ENCODE measurements at regions not wholly inside any gene's neighbourhood (a gene's known extent, or its start where the extent isn't known, plus 50 kb on each side); places are given as distances from the start of the nearest gene placed in this dataset.

DNA sequence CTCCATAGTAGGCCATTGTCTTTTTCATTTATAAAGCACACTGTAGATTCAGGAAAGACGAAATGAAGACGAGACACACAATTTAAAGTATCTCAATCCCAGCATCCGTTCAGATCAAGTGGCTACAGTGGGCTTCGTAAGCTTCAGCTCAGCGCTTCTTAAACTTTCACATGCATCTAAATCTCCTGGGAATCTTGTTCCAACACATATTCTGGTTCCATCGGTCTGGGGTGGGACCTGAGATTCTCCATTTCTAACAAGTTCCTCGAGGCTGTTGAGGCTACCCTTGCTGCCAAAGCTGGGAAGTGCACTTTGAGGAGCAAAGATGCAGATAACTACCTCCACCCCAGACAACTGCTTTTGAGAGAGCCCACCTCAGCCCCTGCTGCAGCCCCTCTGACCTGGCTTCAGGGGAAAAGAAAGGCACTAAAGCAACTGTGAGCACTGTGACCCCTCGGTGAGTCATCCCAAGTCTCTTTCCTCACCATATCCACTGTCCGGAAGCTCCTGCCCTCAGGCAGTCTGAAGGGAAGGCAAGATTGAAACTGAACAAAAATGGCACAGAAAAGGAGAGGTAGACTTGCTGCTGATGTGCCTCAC, 201.1 kb upstream of the FBXO11 start (continued):
- TF ChIP-seq DR1 (CRISPR knock-in tag; IDR thresholded peaks at IDR 0.05) (no peak), ZNF549 (CRISPR knock-in tag; IDR thresholded peaks at IDR 0.05) (no peak), HNRNPK (IDR thresholded peaks at IDR 0.05; ENCODE audit: low read depth, low read length, poor library complexity, severe bottlenecking) (no peak), STAT5B (CRISPR knock-in tag; IDR thresholded peaks at IDR 0.05) (no peak), ESRRA (CRISPR knock-in tag; IDR thresholded peaks at IDR 0.05; ENCODE audit: low read depth) (no peak), ZSCAN9 (CRISPR knock-in tag; IDR thresholded peaks at IDR 0.05; ENCODE audit: borderline replicate concordance) (no peak), SRSF9 (IDR thresholded peaks at IDR 0.05; ENCODE audit: borderline replicate concordance, insufficient read depth, low read depth, low read length, poor library complexity, severe bottlenecking) (no peak), ZMYM2 (CRISPR knock-in tag; IDR thresholded peaks at IDR 0.05) (no peak), KDM2A (CRISPR knock-in tag; IDR thresholded peaks at IDR 0.05; ENCODE audit: borderline replicate concordance, low read depth) (no peak), E2F2 (CRISPR knock-in tag; IDR thresholded peaks at IDR 0.05; ENCODE audit: borderline replicate concordance) (0 out of 2 replicates have a peak, but pooled peaks have one; percentile 37), ATF3 (CRISPR knock-in tag; IDR thresholded peaks at IDR 0.05) (peak; percentile 76; the same call in 1 of the 2 replicates), AFF4 (CRISPR knock-in tag; IDR thresholded peaks at IDR 0.05) (no peak), ZNF589 (CRISPR knock-in tag; conservative IDR thresholded peaks at IDR 0.05) (no peak), BORCS8-MEF2B (CRISPR knock-in tag; IDR thresholded peaks at IDR 0.05) (no peak), HMG20B (CRISPR knock-in tag; conservative IDR thresholded peaks at IDR 0.05) (no peak), ZSCAN21 (CRISPR knock-in tag; IDR thresholded peaks at IDR 0.05; ENCODE audit: borderline replicate concordance) (no peak), ZNF343 (CRISPR knock-in tag; IDR thresholded peaks at IDR 0.05) (no peak)
- TF ChIP-seq, protein P1, sequence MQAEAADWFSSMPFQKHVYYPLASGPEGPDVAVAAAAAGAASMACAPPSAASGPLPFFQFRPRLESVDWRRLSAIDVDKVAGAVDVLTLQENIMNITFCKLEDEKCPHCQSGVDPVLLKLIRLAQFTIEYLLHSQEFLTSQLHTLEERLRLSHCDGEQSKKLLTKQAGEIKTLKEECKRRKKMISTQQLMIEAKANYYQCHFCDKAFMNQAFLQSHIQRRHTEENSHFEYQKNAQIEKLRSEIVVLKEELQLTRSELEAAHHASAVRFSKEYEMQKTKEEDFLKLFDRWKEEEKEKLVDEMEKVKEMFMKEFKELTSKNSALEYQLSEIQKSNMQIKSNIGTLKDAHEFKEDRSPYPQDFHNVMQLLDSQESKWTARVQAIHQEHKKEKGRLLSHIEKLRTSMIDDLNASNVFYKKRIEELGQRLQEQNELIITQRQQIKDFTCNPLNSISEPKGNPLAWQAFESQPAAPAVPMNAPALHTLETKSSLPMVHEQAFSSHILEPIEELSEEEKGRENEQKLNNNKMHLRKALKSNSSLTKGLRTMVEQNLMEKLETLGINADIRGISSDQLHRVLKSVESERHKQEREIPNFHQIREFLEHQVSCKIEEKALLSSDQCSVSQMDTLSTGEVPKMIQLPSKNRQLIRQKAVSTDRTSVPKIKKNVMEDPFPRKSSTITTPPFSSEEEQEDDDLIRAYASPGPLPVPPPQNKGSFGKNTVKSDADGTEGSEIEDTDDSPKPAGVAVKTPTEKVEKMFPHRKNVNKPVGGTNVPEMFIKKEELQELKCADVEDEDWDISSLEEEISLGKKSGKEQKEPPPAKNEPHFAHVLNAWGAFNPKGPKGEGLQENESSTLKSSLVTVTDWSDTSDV (CRISPR knock-in tag; IDR thresholded peaks at IDR 0.05), result no peak
- TF ChIP-seq, protein P2, sequence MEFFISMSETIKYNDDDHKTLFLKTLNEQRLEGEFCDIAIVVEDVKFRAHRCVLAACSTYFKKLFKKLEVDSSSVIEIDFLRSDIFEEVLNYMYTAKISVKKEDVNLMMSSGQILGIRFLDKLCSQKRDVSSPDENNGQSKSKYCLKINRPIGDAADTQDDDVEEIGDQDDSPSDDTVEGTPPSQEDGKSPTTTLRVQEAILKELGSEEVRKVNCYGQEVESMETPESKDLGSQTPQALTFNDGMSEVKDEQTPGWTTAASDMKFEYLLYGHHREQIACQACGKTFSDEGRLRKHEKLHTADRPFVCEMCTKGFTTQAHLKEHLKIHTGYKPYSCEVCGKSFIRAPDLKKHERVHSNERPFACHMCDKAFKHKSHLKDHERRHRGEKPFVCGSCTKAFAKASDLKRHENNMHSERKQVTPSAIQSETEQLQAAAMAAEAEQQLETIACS (CRISPR knock-in tag; IDR thresholded peaks at IDR 0.05), result no peak
